Activated CD8-positive, alpha-beta T cell treated with anti-CD3 and anti-CD28 coated beads for 36 hours (primary cell): ENCODE measurements at regions not wholly inside any gene's neighbourhood (a gene's known extent, or its start where the extent isn't known, plus 50 kb on each side); places are given as distances from the start of the nearest gene placed in this dataset.

Experiments used
- ATAC-seq: fragments of 200-7000 bp; cut with Tn5 transposase; one replicate; pipeline ENCODE4 v1.10.0; 2021; ENCODE audit warnings: mild to moderate bottlenecking, moderate library complexity
- CTCF ChIA-PET: fragments of 350-600 bp; sonication (Branson Sonifier 250); formaldehyde crosslinking; loops from one replicate; lab custom pipeline; 2021; ENCODE audit warnings: antibody characterized with exemption; lab: Charles Lee
- POLR2A ChIA-PET: fragments of 350-600 bp; sonication (Branson Sonifier 250); formaldehyde crosslinking; loops from one replicate; lab custom pipeline; 2021; ENCODE audit warnings: antibody characterized with exemption; lab: Charles Lee
- DNase-seq: peaks from one replicate; pipeline ENCODE4 v3.0.0-alpha.2; 2020
- H3K27ac Mint-ChIP-seq: one replicate; pipeline ENCODE4 v1.8.0; 2021; ENCODE audit warnings: mild to moderate bottlenecking, mixed read lengths
- H3K27me3 Mint-ChIP-seq: one replicate; pipeline ENCODE4 v1.8.0; 2021; ENCODE audit warnings: mixed read lengths
- H3K36me3 Mint-ChIP-seq: one replicate; pipeline ENCODE4 v1.8.0; 2021; ENCODE audit warnings: low read depth, mixed read lengths
- H3K4me1 Mint-ChIP-seq: one replicate; pipeline ENCODE4 v1.8.0; 2021; ENCODE audit warnings: low read depth, mixed read lengths
- H3K4me3 Mint-ChIP-seq: one replicate; pipeline ENCODE4 v1.8.0; 2021; ENCODE audit warnings: mild to moderate bottlenecking, moderate library complexity, mixed read lengths
- H3K9me3 Mint-ChIP-seq: one replicate; pipeline ENCODE4 v1.8.0; 2021; ENCODE audit warnings: mixed read lengths
- intact Hi-C: fragments of 100-400 bp; cut with micrococcal nuclease; formaldehyde crosslinking; loops from one replicate; pipeline ENCODE4 v1.10.0; 2022
- TF ChIP-seq, protein P1 (sequence below): fragments of 200-600 bp; IDR thresholded peaks from one replicate; pipeline ENCODE4 v1.8.0; 2022; ENCODE audit warnings: antibody characterized with exemption, mild to moderate bottlenecking

DNA sequence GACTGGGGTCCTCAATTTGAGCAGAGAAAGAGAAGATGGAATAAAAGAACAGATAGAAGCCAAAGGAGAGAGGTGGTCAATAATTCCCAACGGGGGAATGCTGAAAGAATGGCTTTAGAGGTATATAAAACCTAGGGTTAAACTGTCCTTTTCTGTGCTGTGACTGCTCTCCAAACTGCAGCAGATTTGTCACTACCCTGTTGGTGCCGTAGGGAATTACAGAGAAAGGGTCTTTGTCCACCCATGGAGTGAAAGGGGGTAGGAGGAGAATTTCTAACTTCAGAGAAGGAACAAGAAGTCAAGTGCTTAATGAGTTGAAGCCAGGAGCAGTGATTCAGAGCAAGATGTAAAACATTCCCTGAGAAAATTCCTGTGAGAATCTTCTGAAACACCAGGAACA, 486.5 kb downstream of the NUP35 start:
- no peak for DNase-seq
- peaks cover 2% of the 10 kb centered on the region for H3K9me3 Mint-ChIP-seq
- no peak overlapping the region for H3K4me3 Mint-ChIP-seq
- CTCF ChIA-PET, result no interaction called here
- no peak for ATAC-seq
- POLR2A ChIA-PET, result no interaction called here
- intact Hi-C loops, result no loop called here
- no peaks in the 10 kb centered on the region for H3K4me1 Mint-ChIP-seq
- no peaks in the 10 kb centered on the region for H3K27me3 Mint-ChIP-seq
- TF ChIP-seq, protein P1, sequence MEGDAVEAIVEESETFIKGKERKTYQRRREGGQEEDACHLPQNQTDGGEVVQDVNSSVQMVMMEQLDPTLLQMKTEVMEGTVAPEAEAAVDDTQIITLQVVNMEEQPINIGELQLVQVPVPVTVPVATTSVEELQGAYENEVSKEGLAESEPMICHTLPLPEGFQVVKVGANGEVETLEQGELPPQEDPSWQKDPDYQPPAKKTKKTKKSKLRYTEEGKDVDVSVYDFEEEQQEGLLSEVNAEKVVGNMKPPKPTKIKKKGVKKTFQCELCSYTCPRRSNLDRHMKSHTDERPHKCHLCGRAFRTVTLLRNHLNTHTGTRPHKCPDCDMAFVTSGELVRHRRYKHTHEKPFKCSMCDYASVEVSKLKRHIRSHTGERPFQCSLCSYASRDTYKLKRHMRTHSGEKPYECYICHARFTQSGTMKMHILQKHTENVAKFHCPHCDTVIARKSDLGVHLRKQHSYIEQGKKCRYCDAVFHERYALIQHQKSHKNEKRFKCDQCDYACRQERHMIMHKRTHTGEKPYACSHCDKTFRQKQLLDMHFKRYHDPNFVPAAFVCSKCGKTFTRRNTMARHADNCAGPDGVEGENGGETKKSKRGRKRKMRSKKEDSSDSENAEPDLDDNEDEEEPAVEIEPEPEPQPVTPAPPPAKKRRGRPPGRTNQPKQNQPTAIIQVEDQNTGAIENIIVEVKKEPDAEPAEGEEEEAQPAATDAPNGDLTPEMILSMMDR, result no peak
- no peak overlapping the region for H3K27ac Mint-ChIP-seq
- no peaks in the 10 kb centered on the region for H3K36me3 Mint-ChIP-seq

DNA sequence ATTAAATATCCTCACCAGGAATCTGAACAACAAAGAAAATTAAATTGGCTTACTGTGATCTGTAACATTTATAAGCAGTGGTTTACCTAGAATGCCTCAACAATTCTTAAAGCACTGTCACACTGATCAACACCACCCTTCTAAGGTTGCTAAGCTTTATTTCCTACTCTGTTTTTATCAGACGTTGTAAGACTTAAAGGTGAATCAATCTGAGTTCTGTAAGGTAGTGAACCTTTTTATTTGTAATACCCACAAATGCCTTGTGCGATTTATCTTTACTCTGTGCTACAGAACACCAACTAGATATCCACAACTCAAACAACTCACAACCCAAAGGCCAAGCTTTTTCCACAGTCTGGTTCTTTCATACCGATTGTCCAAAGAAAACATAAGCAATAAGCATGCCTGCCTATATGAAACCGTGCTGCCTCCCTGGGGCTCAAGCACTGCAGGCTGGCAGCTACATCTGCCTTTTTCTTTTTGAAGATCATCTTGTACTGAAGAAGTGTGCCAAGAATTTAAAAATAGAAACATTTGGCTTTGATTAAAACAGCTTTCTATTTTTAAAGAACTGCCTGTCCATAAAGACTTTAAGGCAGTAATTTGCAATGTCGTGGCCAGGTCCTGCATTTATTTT, 490.7 kb downstream of the NUP35 start:
- no peaks in the 10 kb centered on the region for H3K4me1 Mint-ChIP-seq
- ATAC-seq (no peak), DNase-seq (no peak)
- no peaks in the 10 kb centered on the region for H3K36me3 Mint-ChIP-seq
- H3K27ac Mint-ChIP-seq, result no peak overlapping the region
- POLR2A ChIA-PET, result no interaction called here
- TF ChIP-seq, protein P1, result no peak
- H3K4me3 Mint-ChIP-seq, result no peak overlapping the region
- CTCF ChIA-PET, result no interaction called here
- no peaks in the 10 kb centered on the region for H3K27me3 Mint-ChIP-seq
- H3K9me3 Mint-ChIP-seq, result peaks cover 12% of the 10 kb centered on the region
- intact Hi-C loops, result no loop called here

DNA sequence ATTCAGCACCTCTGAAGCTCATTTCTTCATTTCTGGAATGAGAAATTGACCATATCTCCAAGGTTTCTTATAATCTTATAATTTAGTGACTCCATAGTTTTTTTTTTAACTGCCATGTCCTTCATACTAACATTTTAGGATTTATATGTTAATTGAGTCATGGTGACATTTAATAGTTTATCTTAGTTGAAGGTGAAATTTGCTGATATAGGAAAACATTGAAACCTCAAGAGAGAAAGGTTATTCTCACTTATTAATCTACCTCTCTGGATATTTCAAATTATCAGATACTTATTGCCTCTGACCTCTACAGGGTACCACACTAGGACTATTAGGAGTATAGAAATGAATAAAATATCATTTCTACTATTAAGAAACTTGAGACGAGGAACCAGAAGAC, 499.0 kb downstream of the NUP35 start:
- ChIA-PET CTCF (no interaction called here), POLR2A (no interaction called here)
- Mint-ChIP-seq H3K4me3 (no peak overlapping the region), H3K9me3 (peaks cover 11% of the 10 kb centered on the region), H3K4me1 (no peaks in the 10 kb centered on the region), H3K27me3 (no peaks in the 10 kb centered on the region), H3K36me3 (no peaks in the 10 kb centered on the region), H3K27ac (no peak overlapping the region)
- ATAC-seq (no peak), DNase-seq (no peak)
- intact Hi-C loops, result no loop called here
- TF ChIP-seq, protein P1, result no peak

DNA sequence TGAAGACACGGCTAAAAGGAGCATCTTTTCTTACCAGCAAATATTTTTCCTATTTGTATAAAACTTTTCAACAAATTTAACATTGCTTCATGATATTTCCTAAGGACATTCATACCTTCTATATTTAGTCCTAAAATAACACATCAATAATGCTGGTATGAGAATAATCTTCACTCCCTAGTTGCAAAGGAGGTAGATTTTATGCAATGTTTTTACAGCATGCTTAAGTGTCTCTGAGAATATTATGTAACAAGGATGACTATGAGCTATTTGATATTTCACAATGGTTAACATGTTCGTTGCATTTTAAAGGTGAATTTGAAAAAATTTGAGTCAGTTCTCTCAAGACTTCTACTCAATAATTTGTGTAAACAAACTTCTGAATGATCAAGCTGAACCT, 506.7 kb downstream of the NUP35 start:
- no peaks in the 10 kb centered on the region for H3K27me3 Mint-ChIP-seq
- H3K27ac Mint-ChIP-seq, result no peak overlapping the region
- CTCF ChIA-PET, result no interaction called here
- POLR2A ChIA-PET, result no interaction called here
- ATAC-seq (no peak), DNase-seq (no peak)
- H3K4me1 Mint-ChIP-seq, result no peaks in the 10 kb centered on the region
- TF ChIP-seq, protein P1, result no peak
- intact Hi-C loops, result no loop called here
- H3K9me3 Mint-ChIP-seq, result no peaks in the 10 kb centered on the region
- H3K4me3 Mint-ChIP-seq, result no peak overlapping the region
- no peaks in the 10 kb centered on the region for H3K36me3 Mint-ChIP-seq

DNA sequence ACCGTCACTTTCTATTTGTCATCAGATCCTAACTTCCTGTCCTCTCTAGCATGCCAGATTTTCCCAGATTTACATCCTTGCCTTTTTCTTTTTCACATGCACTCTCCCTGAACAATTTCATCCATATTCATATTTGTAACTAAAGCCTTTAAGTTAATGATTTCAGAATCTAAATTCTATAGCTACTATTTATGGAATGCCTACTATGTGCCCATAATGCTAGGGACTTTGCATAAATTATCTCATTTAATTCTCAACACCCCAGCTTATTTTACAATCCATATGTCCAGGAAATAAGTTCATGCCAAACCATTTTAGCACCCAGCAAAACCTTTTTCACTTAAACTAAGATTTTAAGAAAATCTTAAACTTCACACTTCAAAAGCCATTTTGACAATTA, 531.9 kb downstream of the NUP35 start:
- H3K36me3 Mint-ChIP-seq, result no peaks in the 10 kb centered on the region
- ATAC-seq, result no peak
- ChIA-PET POLR2A (no interaction called here), CTCF (interaction anchor here (0.7 kb wide), 1 partner anchor 10 kb away, joined by 3 read pairs; no protein-coding TSS in a partner anchor)
- intact Hi-C loops, result no loop called here
- H3K27me3 Mint-ChIP-seq, result no peaks in the 10 kb centered on the region
- H3K4me1 Mint-ChIP-seq, result no peaks in the 10 kb centered on the region
- TF ChIP-seq, protein P1, result no peak
- no peak overlapping the region for H3K4me3 Mint-ChIP-seq
- H3K9me3 Mint-ChIP-seq, result peaks cover 4% of the 10 kb centered on the region
- no peak overlapping the region for H3K27ac Mint-ChIP-seq
- DNase-seq, result no peak
